ENCODE measurements at regions not wholly inside any gene's neighbourhood (a gene's known extent, or its start where the extent isn't known, plus 50 kb on each side); places are given as distances from the start of the nearest gene placed in this dataset.

DNA sequence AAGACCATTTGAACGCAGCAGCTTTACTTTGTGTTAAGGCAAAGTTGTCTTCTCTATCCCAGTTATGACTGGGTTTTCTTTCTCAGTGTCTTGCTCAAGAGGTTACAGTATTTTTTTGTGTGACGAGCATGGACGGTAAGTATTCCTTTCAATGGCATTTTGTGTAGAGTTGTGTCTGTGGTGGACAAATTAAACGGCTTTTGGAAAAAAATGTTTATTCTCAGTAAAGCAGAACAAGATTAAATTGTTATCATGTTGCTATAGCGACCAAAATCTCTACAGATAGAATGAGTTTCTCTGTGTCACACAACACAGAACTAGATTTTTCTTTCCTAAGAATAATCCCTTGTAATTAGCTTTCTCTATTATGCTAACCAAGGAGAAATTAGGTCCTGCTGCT is 417.1 kb downstream of the AEBP2 start:
- Mint-ChIP-seq H3K27me3 (no peaks in the 10 kb centered on the region), H3K27ac (no peak overlapping the region), H3K9me3 (ENCODE audit: insufficient read depth) (peaks cover 5% of the 10 kb centered on the region), H3K4me3 (no peak overlapping the region), H3K4me1 (no peaks in the 10 kb centered on the region)
- ATAC-seq (ENCODE audit: low read depth): no peak
- Histone ChIP-seq H3K36me3 (replicated peaks in 1 of 2; ENCODE audit: control extremely low read depth in 1 of 2, control insufficient read depth in 1 of 2, extremely low read depth in 1 of 2, insufficient read depth in 2 of 2, low read length in 1 of 2) (no peaks in the 10 kb centered on the region), H3K9ac (ENCODE audit: low read length) (no peak overlapping the region), H2AFZ (ENCODE audit: insufficient read depth, low read depth, low read length, poor library complexity, severe bottlenecking) (no peak overlapping the region), H3K27me3 (replicated peaks in 1 of 4; ENCODE audit: control extremely low read depth in 1 of 4, control insufficient read depth in 3 of 4, insufficient read depth in 4 of 4, low read length in 3 of 4) (no peaks in the 10 kb centered on the region), H3K4me1 (ENCODE audit: control insufficient read depth in 2 of 2, insufficient read depth in 2 of 2, low read length in 2 of 2) (no peaks in the 10 kb centered on the region), H3K4me3 (ENCODE audit: control extremely low read depth in 1 of 5, extremely low read depth in 1 of 5, insufficient read depth in 1 of 5, low read depth in 2 of 5, low read length in 4 of 5) (no peak overlapping the region), H3K9me3 (ENCODE audit: control extremely low read depth in 1 of 3, control insufficient read depth in 2 of 3, insufficient read depth in 1 of 3, low read length in 2 of 3) (no peaks in the 10 kb centered on the region), H3K4me2 (replicated peaks; ENCODE audit: low read depth, low read length, poor library complexity, severe bottlenecking) (no peak overlapping the region), H3K27ac (ENCODE audit: low read length in 2 of 2) (no peak overlapping the region), H4K20me1 (ENCODE audit: control insufficient read depth, insufficient read depth, low read length, poor library complexity, severe bottlenecking) (no peaks in the 10 kb centered on the region), H3K79me2 (ENCODE audit: control insufficient read depth, insufficient read depth, low read length) (no peaks in the 10 kb centered on the region)
- intact Hi-C loops (cut with micrococcal nuclease): no loop called here
- DNase-seq: no peak
- WGBS (ENCODE audit: insufficient coverage): no CpG with 5 or more reads among the region's 5 CpGs
- POLR2A ChIA-PET: no interaction called here
- TF ChIP-seq EZH2 (IDR thresholded peaks at IDR 0.05; ENCODE audit: borderline replicate concordance, insufficient read depth, low read depth, low read length, poor library complexity, severe bottlenecking) (no peak), CTCF (IDR thresholded peaks at IDR 0.05) (no peak)
- CTCF ChIA-PET: no interaction called here

DNA sequence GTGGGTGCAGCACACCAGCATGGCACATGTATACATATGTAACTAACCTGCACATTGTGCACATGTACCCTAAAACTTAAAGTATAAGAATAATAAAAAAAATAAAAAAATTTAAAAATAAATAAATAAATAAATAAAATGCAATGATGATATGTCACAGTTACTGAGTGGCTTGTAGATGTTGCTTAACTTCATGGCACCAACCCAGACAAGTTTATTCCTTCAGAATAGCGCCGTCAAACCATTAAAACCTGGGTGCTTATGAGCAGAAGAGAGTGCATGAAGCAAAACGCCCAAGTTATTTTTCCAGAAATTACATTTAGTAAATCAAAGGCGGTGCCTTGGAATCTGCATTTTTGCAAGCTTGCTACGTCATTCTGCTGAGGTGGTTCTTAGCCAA is 417.9 kb downstream of the AEBP2 start:
- Mint-ChIP-seq H3K27ac (no peak overlapping the region), H3K4me1 (no peaks in the 10 kb centered on the region), H3K9me3 (ENCODE audit: insufficient read depth) (peaks cover 2% of the 10 kb centered on the region), H3K27me3 (no peaks in the 10 kb centered on the region), H3K4me3 (no peak overlapping the region)
- Histone ChIP-seq H3K36me3 (replicated peaks in 1 of 2; ENCODE audit: control extremely low read depth in 1 of 2, control insufficient read depth in 1 of 2, extremely low read depth in 1 of 2, insufficient read depth in 2 of 2, low read length in 1 of 2) (no peaks in the 10 kb centered on the region), H3K9ac (ENCODE audit: low read length) (no peak overlapping the region), H2AFZ (ENCODE audit: insufficient read depth, low read depth, low read length, poor library complexity, severe bottlenecking) (no peak overlapping the region), H3K27me3 (replicated peaks in 1 of 4; ENCODE audit: control extremely low read depth in 1 of 4, control insufficient read depth in 3 of 4, insufficient read depth in 4 of 4, low read length in 3 of 4) (no peaks in the 10 kb centered on the region), H4K20me1 (ENCODE audit: control insufficient read depth, insufficient read depth, low read length, poor library complexity, severe bottlenecking) (no peaks in the 10 kb centered on the region), H3K9me3 (ENCODE audit: control extremely low read depth in 1 of 3, control insufficient read depth in 2 of 3, insufficient read depth in 1 of 3, low read length in 2 of 3) (no peaks in the 10 kb centered on the region), H3K4me3 (ENCODE audit: control extremely low read depth in 1 of 5, extremely low read depth in 1 of 5, insufficient read depth in 1 of 5, low read depth in 2 of 5, low read length in 4 of 5) (no peak overlapping the region), H3K4me1 (ENCODE audit: control insufficient read depth in 2 of 2, insufficient read depth in 2 of 2, low read length in 2 of 2) (no peaks in the 10 kb centered on the region), H3K79me2 (ENCODE audit: control insufficient read depth, insufficient read depth, low read length) (no peaks in the 10 kb centered on the region), H3K27ac (ENCODE audit: low read length in 2 of 2) (no peak overlapping the region), H3K4me2 (replicated peaks; ENCODE audit: low read depth, low read length, poor library complexity, severe bottlenecking) (no peak overlapping the region)
- DNase-seq (no peak), ATAC-seq (ENCODE audit: low read depth) (no peak)
- TF ChIP-seq EZH2 (IDR thresholded peaks at IDR 0.05; ENCODE audit: borderline replicate concordance, insufficient read depth, low read depth, low read length, poor library complexity, severe bottlenecking) (no peak), CTCF (IDR thresholded peaks at IDR 0.05) (no peak)
- ChIA-PET POLR2A (no interaction called here), CTCF (no interaction called here)
- 91% methylated on average over 2 of the region's 5 CpGs for WGBS (ENCODE audit: insufficient coverage)
- intact Hi-C loops (cut with micrococcal nuclease): no loop called here

All from B cell (primary cell).